ENCODE measurements at regions not wholly inside any gene's neighbourhood (a gene's known extent, or its start where the extent isn't known, plus 50 kb on each side); places are given as distances from the start of the nearest gene placed in this dataset.
"Not testable (repeated sequence)": the region's sequence is repeated elsewhere in the genome, so short reads cannot be mapped to it uniquely, and the experiment has no call there.

GRCh38 chr9:85880507-85880906 lies 60.4 kb upstream of the NAA35 start:
- not testable (repeated sequence) for DNase-seq (ENCODE audit: low spot score)

DNA sequence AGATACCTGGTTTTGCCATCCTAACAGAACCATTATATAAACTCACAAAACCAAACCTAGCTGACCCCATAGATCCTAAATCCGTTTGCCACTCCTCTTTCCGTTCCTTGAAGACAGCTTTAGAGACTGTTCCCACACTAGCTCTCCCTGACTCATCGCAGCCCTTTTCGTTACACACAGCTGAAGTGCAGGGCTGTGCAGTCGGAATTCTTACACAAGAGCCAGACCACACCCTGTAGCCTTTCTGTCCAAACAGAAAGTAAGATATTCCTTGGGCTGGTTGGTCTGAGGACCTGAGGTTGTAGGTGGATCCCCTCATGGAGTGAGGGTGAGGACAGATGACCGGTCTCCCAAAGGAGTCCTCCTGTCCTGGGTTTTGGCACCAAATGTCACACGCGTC lies 56.7 kb upstream of the NAA35 start:
- DNase-seq (ENCODE audit: low spot score), result no peak

- DNase-seq (ENCODE audit: low spot score), result no peak
Measured at GRCh38 chr9:85890962-85891361, 50.0 kb upstream of the NAA35 start.

Data from kidney tubule cell (primary cell).